ENCODE measurements at regions not wholly inside any gene's neighbourhood (a gene's known extent, or its start where the extent isn't known, plus 50 kb on each side); places are given as distances from the start of the nearest gene placed in this dataset.
A peak's percentile ranks its signal among the peaks of the same experiment; 100 is the strongest.

DNA sequence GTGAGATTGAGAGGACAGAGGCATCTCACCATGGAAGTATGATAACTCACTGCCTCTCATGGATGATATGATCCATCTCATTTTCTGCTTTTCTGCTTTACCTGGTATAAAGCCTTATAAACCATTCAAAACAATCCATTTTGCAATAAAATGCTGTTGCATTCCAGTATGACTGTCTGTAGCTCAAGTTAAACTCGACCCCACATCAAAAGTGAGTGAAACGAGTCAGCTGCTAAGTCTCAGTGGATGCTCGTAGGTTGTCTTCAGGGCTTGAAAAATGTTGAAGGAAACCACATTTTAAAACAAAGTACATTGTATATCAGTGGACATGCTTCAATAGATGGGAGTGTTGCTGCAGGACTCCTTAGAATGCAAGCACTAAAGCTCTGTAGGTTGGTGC lies 839.0 kb downstream of the TUSC7 start:
- Histone ChIP-seq H4K20me1 (ENCODE audit: insufficient read depth) (no peaks in the 10 kb centered on the region), H3K4me1 (ENCODE audit: control insufficient read depth in 1 of 2, insufficient read depth in 2 of 2, low read depth in 1 of 2, low read length in 1 of 2) (peaks cover 11 to 16% of the 10 kb centered on the region in 2 experiments), H3K27me3 (ENCODE audit: insufficient read depth) (no peaks in the 10 kb centered on the region), H3F3A (replicated peaks; ENCODE audit: insufficient read depth) (peaks cover 20% of the 10 kb centered on the region), H3K4me2 (peak overlapping the region; percentile 44), H3K9me3 (no peaks in the 10 kb centered on the region), H3K9ac (no peak overlapping the region), H3K4me3 (ENCODE audit: low read depth in 2 of 2, low read length in 1 of 2) (no peak overlapping the region), H3K79me2 (ENCODE audit: insufficient read depth) (no peaks in the 10 kb centered on the region), H3K9me2 (no peaks in the 10 kb centered on the region), H3K36me3 (replicated peaks in 1 of 2; ENCODE audit: control insufficient read depth in 1 of 2, insufficient read depth in 2 of 2, low read length in 1 of 2) (no peaks in the 10 kb centered on the region), H2AFZ (ENCODE audit: low read depth) (peak overlapping the region; percentile 58; the same call in 1 of the 2 replicates), H3K27ac (ENCODE audit: low read depth in 2 of 2, low read length in 1 of 2) (peak overlapping the region; percentile 49 to 68; a peak in 3 of 4 replicates)
- POLR2A ChIA-PET: no interaction called here
- 48% methylated on average over 3 of the region's 3 CpGs for WGBS (ENCODE audit: low lambda C conversion rate)
- no peak for DNase-seq
- TF ChIP-seq SIN3A (IDR thresholded peaks at IDR 0.05; ENCODE audit: borderline replicate concordance, low read depth, low read length): no peak
- no peak for TF ChIP-seq SMC3 (IDR thresholded peaks at IDR 0.05; ENCODE audit: low read depth, low read length)
- TF ChIP-seq TAF1 (IDR thresholded peaks at IDR 0.05; ENCODE audit: borderline replicate concordance, low read depth, low read length): no peak
- no peak for TF ChIP-seq RCOR1 (IDR thresholded peaks at IDR 0.05; ENCODE audit: low read length)
- TF ChIP-seq, protein P1, sequence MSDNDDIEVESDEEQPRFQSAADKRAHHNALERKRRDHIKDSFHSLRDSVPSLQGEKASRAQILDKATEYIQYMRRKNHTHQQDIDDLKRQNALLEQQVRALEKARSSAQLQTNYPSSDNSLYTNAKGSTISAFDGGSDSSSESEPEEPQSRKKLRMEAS (IDR thresholded peaks at IDR 0.05; ENCODE audit: low read depth): no peak
- CTCF ChIA-PET: interaction anchor here (1.0 to 1.4 kb wide), 3 partner anchors 15 to 489 kb away, joined by 3 to 4 read pairs (median 3); no protein-coding TSS in a partner anchor

DNA sequence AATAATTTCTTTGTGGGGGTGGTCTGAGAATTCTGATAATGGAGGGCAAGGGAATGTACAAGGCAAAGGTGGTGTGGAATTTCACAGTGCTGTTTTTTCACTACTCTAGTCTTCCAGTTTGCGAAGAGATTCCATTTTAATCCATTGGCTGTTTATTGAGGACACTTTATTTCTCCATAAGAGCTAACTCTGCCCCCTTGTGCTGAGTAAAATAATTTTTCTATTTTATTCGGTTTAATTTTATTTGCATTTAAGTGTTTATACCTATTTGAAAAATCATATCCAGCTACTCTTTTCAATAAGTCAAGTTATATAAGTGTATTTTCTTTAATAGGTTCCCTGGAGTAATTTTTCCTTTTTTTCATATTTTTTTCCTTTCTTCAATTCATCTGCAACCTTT lies 840.1 kb downstream of the TUSC7 start:
- peaks cover 11 to 16% of the 10 kb centered on the region in 2 experiments for H3K4me1 ChIP-seq (ENCODE audit: control insufficient read depth in 1 of 2, insufficient read depth in 2 of 2, low read depth in 1 of 2, low read length in 1 of 2)
- H3K9ac ChIP-seq: no peak overlapping the region
- ChIA-PET CTCF (interaction anchor here (0.6 to 1.4 kb wide), 4 partner anchors 9 to 490 kb away, joined by 3 to 4 read pairs (median 4); no protein-coding TSS in a partner anchor), POLR2A (interaction anchor here (0.7 kb wide), 1 partner anchor 122 kb away, joined by 3 read pairs; no protein-coding TSS in a partner anchor)
- no peak overlapping the region for H3K4me2 ChIP-seq
- 79% methylated on average over 2 of the region's 2 CpGs for WGBS (ENCODE audit: low lambda C conversion rate)
- H3K27me3 ChIP-seq (ENCODE audit: insufficient read depth): no peaks in the 10 kb centered on the region
- no peak overlapping the region for H3K4me3 ChIP-seq (ENCODE audit: low read depth in 2 of 2, low read length in 1 of 2)
- no peak overlapping the region for H2AFZ ChIP-seq (ENCODE audit: low read depth)
- no peaks in the 10 kb centered on the region for H3K36me3 ChIP-seq (replicated peaks in 1 of 2; ENCODE audit: control insufficient read depth in 1 of 2, insufficient read depth in 2 of 2, low read length in 1 of 2)
- no peaks in the 10 kb centered on the region for H3K9me3 ChIP-seq
- peaks cover 20% of the 10 kb centered on the region for H3F3A ChIP-seq (replicated peaks; ENCODE audit: insufficient read depth)
- TF ChIP-seq, protein P2, sequence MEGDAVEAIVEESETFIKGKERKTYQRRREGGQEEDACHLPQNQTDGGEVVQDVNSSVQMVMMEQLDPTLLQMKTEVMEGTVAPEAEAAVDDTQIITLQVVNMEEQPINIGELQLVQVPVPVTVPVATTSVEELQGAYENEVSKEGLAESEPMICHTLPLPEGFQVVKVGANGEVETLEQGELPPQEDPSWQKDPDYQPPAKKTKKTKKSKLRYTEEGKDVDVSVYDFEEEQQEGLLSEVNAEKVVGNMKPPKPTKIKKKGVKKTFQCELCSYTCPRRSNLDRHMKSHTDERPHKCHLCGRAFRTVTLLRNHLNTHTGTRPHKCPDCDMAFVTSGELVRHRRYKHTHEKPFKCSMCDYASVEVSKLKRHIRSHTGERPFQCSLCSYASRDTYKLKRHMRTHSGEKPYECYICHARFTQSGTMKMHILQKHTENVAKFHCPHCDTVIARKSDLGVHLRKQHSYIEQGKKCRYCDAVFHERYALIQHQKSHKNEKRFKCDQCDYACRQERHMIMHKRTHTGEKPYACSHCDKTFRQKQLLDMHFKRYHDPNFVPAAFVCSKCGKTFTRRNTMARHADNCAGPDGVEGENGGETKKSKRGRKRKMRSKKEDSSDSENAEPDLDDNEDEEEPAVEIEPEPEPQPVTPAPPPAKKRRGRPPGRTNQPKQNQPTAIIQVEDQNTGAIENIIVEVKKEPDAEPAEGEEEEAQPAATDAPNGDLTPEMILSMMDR (IDR thresholded peaks at IDR 0.05): peak; percentile 43
- TF ChIP-seq RAD21 (IDR thresholded peaks at IDR 0.05; ENCODE audit: low read length) (peak; percentile 31; the same call in 1 of the 2 replicates), TEAD4 (IDR thresholded peaks at IDR 0.05; ENCODE audit: borderline replicate concordance, insufficient read depth) (no peak)
- no peak for DNase-seq
- H3K79me2 ChIP-seq (ENCODE audit: insufficient read depth): no peaks in the 10 kb centered on the region
- H3K27ac ChIP-seq (ENCODE audit: low read depth in 2 of 2, low read length in 1 of 2): no peak overlapping the region
- no peaks in the 10 kb centered on the region for H3K9me2 ChIP-seq
- no peaks in the 10 kb centered on the region for H4K20me1 ChIP-seq (ENCODE audit: insufficient read depth)

DNA sequence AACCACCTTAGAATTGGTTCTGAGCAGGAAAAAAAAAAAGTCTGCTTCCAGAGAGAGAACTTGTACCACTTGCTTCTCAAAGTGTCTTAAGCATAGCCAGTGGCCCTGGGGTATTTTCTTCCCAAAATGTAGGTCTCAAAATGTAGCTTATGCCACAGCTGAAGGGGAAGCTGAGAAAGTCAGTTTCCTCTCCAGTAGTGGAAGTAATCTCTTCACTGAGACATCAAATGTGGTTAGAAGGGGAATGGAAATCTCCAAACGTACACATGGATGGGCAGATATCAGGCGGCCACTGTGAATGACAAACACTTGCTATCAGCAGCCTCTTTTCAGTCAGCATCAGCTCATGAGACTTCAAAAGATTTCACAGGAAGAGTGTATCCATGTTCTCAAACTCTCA lies 841.2 kb downstream of the TUSC7 start:
- Histone ChIP-seq H3K9me3 (no peaks in the 10 kb centered on the region), H3K79me2 (ENCODE audit: insufficient read depth) (no peaks in the 10 kb centered on the region), H3K36me3 (replicated peaks in 1 of 2; ENCODE audit: control insufficient read depth in 1 of 2, insufficient read depth in 2 of 2, low read length in 1 of 2) (no peaks in the 10 kb centered on the region), H3K27ac (ENCODE audit: low read depth in 2 of 2, low read length in 1 of 2) (no peak overlapping the region), H3K27me3 (ENCODE audit: insufficient read depth) (no peaks in the 10 kb centered on the region), H3F3A (replicated peaks; ENCODE audit: insufficient read depth) (peaks cover 20% of the 10 kb centered on the region), H3K9me2 (no peaks in the 10 kb centered on the region), H3K4me2 (no peak overlapping the region), H3K9ac (no peak overlapping the region), H4K20me1 (ENCODE audit: insufficient read depth) (no peaks in the 10 kb centered on the region), H2AFZ (ENCODE audit: low read depth) (no peak overlapping the region), H3K4me3 (ENCODE audit: low read depth in 2 of 2, low read length in 1 of 2) (no peak overlapping the region), H3K4me1 (ENCODE audit: control insufficient read depth in 1 of 2, insufficient read depth in 2 of 2, low read depth in 1 of 2, low read length in 1 of 2) (peaks cover 11 to 13% of the 10 kb centered on the region in 2 experiments)
- ChIA-PET POLR2A (no interaction called here), CTCF (interaction anchor here (0.6 to 1.8 kb wide), 6 partner anchors 10 to 1215 kb away, joined by 3 to 5 read pairs (median 3); no protein-coding TSS in a partner anchor)
- no peak for DNase-seq
- WGBS (ENCODE audit: low lambda C conversion rate): 96% methylated on average over 2 of the region's 2 CpGs
- TF ChIP-seq GABPA (IDR thresholded peaks at IDR 0.05; ENCODE audit: low read depth) (no peak), TEAD4 (IDR thresholded peaks at IDR 0.05; ENCODE audit: borderline replicate concordance, insufficient read depth) (no peak), MEF2A (IDR thresholded peaks at IDR 0.05; ENCODE audit: borderline replicate concordance, low read depth) (no peak), RXRA (IDR thresholded peaks at IDR 0.05; ENCODE audit: borderline replicate concordance, low read depth) (no peak), NFIC (IDR thresholded peaks at IDR 0.05; ENCODE audit: borderline replicate concordance) (no peak)
- TF ChIP-seq, protein P2 (IDR thresholded peaks at IDR 0.05): no peak
- TF ChIP-seq, protein P3, sequence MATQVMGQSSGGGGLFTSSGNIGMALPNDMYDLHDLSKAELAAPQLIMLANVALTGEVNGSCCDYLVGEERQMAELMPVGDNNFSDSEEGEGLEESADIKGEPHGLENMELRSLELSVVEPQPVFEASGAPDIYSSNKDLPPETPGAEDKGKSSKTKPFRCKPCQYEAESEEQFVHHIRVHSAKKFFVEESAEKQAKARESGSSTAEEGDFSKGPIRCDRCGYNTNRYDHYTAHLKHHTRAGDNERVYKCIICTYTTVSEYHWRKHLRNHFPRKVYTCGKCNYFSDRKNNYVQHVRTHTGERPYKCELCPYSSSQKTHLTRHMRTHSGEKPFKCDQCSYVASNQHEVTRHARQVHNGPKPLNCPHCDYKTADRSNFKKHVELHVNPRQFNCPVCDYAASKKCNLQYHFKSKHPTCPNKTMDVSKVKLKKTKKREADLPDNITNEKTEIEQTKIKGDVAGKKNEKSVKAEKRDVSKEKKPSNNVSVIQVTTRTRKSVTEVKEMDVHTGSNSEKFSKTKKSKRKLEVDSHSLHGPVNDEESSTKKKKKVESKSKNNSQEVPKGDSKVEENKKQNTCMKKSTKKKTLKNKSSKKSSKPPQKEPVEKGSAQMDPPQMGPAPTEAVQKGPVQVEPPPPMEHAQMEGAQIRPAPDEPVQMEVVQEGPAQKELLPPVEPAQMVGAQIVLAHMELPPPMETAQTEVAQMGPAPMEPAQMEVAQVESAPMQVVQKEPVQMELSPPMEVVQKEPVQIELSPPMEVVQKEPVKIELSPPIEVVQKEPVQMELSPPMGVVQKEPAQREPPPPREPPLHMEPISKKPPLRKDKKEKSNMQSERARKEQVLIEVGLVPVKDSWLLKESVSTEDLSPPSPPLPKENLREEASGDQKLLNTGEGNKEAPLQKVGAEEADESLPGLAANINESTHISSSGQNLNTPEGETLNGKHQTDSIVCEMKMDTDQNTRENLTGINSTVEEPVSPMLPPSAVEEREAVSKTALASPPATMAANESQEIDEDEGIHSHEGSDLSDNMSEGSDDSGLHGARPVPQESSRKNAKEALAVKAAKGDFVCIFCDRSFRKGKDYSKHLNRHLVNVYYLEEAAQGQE (IDR thresholded peaks at IDR 0.05; ENCODE audit: low read depth, low read length): no peak
